ENCODE measurements at regions not wholly inside any gene's neighbourhood (a gene's known extent, or its start where the extent isn't known, plus 50 kb on each side); places are given as distances from the start of the nearest gene placed in this dataset.

DNA sequence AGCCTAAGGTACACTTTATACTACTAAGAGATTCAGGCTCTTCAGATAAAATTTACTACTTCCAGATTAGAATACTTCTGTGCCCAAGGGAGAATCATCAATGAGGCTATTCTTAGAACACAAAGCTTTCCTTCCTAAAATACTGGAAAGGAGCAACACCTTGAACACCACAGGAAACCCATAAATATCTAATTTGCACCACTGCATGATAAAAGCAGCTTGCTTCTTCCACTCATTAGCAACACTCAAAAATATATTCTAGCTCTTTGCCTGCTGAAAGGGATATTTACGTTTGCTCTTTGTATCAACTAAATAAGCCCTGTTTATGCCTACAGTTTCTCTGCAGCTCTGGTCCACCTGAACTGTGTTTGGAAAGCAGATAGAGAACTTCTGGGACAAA lies 284.3 kb downstream of the RWDD3 start:
- no peak for DNase-seq (ENCODE audit: low read depth in 1 of 2, low spot score in 1 of 2)
- H3K27me3 ChIP-seq (ENCODE audit: insufficient read depth, poor library complexity, severe bottlenecking), result no peaks in the 10 kb centered on the region
- TF ChIP-seq, protein P1, sequence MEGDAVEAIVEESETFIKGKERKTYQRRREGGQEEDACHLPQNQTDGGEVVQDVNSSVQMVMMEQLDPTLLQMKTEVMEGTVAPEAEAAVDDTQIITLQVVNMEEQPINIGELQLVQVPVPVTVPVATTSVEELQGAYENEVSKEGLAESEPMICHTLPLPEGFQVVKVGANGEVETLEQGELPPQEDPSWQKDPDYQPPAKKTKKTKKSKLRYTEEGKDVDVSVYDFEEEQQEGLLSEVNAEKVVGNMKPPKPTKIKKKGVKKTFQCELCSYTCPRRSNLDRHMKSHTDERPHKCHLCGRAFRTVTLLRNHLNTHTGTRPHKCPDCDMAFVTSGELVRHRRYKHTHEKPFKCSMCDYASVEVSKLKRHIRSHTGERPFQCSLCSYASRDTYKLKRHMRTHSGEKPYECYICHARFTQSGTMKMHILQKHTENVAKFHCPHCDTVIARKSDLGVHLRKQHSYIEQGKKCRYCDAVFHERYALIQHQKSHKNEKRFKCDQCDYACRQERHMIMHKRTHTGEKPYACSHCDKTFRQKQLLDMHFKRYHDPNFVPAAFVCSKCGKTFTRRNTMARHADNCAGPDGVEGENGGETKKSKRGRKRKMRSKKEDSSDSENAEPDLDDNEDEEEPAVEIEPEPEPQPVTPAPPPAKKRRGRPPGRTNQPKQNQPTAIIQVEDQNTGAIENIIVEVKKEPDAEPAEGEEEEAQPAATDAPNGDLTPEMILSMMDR (IDR thresholded peaks at IDR 0.05; ENCODE audit: insufficient read depth, low read length), result no peak
- no peak for TF ChIP-seq POLR2AphosphoS5 (IDR thresholded peaks at IDR 0.05; ENCODE audit: low read depth)
- TF ChIP-seq SPI1 (IDR thresholded peaks at IDR 0.05; ENCODE audit: borderline replicate concordance, low read depth), result no peak
- TF ChIP-seq, protein P2, sequence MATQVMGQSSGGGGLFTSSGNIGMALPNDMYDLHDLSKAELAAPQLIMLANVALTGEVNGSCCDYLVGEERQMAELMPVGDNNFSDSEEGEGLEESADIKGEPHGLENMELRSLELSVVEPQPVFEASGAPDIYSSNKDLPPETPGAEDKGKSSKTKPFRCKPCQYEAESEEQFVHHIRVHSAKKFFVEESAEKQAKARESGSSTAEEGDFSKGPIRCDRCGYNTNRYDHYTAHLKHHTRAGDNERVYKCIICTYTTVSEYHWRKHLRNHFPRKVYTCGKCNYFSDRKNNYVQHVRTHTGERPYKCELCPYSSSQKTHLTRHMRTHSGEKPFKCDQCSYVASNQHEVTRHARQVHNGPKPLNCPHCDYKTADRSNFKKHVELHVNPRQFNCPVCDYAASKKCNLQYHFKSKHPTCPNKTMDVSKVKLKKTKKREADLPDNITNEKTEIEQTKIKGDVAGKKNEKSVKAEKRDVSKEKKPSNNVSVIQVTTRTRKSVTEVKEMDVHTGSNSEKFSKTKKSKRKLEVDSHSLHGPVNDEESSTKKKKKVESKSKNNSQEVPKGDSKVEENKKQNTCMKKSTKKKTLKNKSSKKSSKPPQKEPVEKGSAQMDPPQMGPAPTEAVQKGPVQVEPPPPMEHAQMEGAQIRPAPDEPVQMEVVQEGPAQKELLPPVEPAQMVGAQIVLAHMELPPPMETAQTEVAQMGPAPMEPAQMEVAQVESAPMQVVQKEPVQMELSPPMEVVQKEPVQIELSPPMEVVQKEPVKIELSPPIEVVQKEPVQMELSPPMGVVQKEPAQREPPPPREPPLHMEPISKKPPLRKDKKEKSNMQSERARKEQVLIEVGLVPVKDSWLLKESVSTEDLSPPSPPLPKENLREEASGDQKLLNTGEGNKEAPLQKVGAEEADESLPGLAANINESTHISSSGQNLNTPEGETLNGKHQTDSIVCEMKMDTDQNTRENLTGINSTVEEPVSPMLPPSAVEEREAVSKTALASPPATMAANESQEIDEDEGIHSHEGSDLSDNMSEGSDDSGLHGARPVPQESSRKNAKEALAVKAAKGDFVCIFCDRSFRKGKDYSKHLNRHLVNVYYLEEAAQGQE (IDR thresholded peaks at IDR 0.05; ENCODE audit: insufficient replicate concordance, low read depth), result no peak
- TF ChIP-seq GABPA (IDR thresholded peaks at IDR 0.05; ENCODE audit: low read depth), result no peak
- no peak overlapping the region for H3K4me3 ChIP-seq (replicated peaks; ENCODE audit: insufficient read depth, low read length)
- H3K27ac ChIP-seq (replicated peaks), result no peak overlapping the region

GRCh38 chr1:95520390-95520789 lies 286.4 kb downstream of the RWDD3 start:
- Histone ChIP-seq H3K4me3 (replicated peaks; ENCODE audit: insufficient read depth, low read length) (no peak overlapping the region), H3K27me3 (ENCODE audit: insufficient read depth, poor library complexity, severe bottlenecking) (no peaks in the 10 kb centered on the region), H3K27ac (replicated peaks) (no peak overlapping the region)
- TF ChIP-seq GABPA (IDR thresholded peaks at IDR 0.05; ENCODE audit: low read depth) (no peak), POLR2AphosphoS5 (IDR thresholded peaks at IDR 0.05; ENCODE audit: low read depth) (no peak), SPI1 (IDR thresholded peaks at IDR 0.05; ENCODE audit: borderline replicate concordance, low read depth) (no peak)
- TF ChIP-seq, protein P2 (IDR thresholded peaks at IDR 0.05; ENCODE audit: insufficient replicate concordance, low read depth), result no peak
- TF ChIP-seq, protein P1 (IDR thresholded peaks at IDR 0.05; ENCODE audit: insufficient read depth, low read length), result no peak
- no peak for DNase-seq (ENCODE audit: low read depth in 1 of 2, low spot score in 1 of 2)

GRCh38 chr1:95532335-95532734 lies 298.3 kb downstream of the RWDD3 start:
- TF ChIP-seq SPI1 (IDR thresholded peaks at IDR 0.05; ENCODE audit: borderline replicate concordance, low read depth) (no peak), GABPA (IDR thresholded peaks at IDR 0.05; ENCODE audit: low read depth) (no peak), POLR2AphosphoS5 (IDR thresholded peaks at IDR 0.05; ENCODE audit: low read depth) (no peak)
- TF ChIP-seq, protein P1 (IDR thresholded peaks at IDR 0.05; ENCODE audit: insufficient read depth, low read length), result no peak
- TF ChIP-seq, protein P2 (IDR thresholded peaks at IDR 0.05; ENCODE audit: insufficient replicate concordance, low read depth), result no peak
- DNase-seq (ENCODE audit: low read depth in 1 of 2, low spot score in 1 of 2), result no peak
- no peaks in the 10 kb centered on the region for H3K27me3 ChIP-seq (ENCODE audit: insufficient read depth, poor library complexity, severe bottlenecking)
- no peak overlapping the region for H3K27ac ChIP-seq (replicated peaks)
- H3K4me3 ChIP-seq (replicated peaks; ENCODE audit: insufficient read depth, low read length), result no peak overlapping the region
